ENCODE measurements at regions not wholly inside any gene's neighbourhood (a gene's known extent, or its start where the extent isn't known, plus 50 kb on each side); places are given as distances from the start of the nearest gene placed in this dataset.

DNA sequence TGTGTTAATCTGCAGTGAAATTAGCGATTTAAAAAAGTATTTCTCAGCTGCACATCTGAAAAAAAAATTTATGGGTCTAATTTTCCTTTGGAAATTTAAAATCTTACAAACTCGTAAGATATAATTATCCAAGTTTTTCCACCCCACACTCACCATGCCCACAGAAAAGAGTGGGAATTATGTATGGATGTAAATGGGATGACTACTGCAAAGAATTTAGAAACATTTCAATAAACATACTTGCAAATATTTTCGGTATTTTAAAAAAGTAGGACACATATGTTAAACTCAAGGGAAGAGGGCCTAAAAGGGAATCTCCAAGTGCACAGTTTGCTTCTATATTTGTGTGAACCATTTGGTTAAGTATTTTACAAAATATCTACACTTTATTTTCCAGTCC lies 1039.9 kb upstream of the POU3F3 start:
- no peak for DNase-seq

DNA sequence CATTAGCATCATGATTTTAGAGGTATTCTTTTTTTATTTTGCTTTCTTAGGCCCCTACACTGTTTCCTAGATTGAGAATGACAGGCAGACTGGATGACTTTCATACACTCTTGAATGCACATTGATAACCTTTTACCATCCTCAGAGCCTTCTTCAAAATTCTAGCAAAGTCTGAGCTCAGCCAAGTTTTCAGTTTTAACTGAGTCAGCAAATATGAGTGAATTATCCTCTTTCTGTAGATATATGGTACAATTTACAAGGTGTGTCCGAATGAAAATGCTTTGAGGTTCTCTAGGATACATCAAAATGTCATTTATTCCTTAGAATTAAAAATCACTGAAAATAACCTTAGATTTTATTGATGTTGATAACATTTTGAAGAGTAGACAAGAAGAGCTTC lies 1038.2 kb upstream of the POU3F3 start:
- DNase-seq = no peak

DNA sequence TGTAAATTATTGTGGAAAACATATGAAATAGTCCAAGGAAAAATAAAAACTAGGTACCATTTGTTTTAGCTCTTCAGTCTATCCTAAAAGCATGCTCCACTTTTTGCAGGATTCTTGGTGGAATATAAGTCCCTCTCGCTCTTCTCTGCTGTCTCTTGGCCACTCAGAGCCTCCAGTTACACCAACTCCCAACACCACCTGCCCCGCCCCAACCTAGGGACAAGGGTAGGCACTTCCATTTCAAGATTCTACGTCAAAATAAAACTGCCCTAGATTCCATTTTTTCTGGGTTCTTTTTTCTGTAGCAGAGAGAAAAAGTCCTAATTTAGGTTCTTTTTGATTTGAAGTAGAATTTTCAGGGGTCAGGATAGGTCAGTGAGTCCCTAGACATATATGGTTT lies 1036.2 kb upstream of the POU3F3 start:
- no peak for DNase-seq

DNA sequence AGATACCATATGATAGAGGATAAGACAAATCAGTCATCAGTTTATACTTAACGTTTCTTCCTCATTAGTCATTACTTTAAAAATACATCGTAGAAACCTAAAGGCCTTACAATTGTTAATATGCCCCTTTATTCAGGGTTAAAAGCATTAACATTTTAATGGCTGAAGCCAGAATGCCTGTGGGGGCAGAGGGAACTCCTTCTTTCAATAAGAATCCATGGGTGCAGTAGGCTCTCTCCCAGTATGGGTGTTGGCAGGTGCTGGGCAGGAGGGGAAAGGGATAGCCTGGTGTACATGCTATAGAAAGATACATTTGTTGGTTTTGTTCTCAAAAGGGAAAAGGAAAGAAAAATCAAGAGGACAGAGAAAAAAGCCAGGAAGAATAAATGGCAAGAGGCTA lies 1035.7 kb upstream of the POU3F3 start:
- no peak for DNase-seq

DNA sequence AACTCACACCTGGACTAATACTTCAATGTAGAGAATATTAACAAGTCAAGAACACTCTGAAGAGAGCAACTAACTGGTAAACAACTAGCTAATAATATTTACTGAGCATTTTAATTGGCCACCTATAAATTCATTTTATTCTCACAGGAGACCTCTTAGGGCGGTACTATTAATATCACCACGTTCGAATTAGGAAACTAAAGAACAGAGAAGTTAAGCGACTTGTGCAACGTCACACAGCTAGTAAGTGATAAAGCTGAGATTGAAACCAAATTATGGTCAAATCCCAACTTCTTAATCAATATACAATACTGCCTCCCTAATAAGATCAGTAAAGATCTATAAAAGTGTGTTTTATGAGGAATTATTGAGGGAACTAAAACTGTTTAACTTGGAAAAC lies 1034.3 kb upstream of the POU3F3 start:
- no peak for DNase-seq

DNA sequence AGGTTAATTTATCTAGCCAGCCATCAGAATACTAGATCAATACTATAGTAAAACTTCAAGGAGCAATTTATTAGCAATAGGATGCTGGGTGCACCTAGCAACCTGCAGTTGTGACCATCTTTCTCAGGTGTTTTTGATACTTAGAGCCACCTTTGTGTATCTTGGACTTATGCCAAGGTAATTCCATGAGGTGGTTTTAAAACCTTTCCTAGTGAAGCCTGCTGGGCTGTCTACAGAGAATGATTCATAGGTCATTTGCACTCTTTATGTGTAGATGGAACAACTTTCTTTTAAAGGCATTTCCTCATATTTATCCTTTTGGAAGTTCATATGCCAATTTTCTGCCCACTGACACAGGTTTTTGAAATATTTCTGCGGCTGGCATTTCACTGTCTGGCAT lies 1030.1 kb upstream of the POU3F3 start:
- no peak for DNase-seq

DNA sequence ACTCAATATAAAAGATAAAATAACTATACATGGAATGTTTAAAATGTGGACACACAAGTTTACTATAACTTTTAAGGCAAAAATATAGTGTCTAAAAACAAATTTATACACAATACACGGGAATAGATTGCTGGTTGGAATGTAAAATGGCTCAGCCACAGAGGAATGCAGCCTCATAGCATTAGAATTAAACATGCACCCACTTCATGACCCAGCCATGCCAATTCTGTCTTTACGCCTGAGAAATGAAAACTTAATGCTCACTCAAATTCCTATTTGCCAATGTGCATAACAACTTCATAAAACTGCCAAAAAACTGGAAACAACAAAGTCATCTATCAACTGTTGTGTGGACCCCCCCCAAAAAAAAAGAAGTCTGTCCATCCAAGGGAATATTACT lies 1006.6 kb upstream of the POU3F3 start:
- DNase-seq = no peak

DNA sequence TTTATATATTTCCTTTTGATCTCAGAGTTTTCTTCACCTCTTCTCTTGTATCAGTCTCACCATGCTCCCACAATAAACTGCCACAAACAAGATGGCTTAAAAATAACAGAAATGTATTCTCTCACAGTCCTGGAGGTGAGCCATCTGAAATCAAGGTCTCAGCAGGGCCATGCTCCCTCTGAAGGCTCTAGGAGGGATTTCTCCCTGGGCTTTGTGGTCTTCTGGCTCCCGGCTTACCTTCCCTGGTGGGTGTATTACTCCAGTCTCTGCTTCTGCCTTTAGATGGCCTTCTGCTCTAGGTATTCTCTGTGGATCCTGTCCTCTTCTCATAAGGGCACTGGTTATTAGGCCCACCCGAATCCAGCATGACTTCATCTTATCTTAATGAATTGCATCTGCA lies 994.7 kb upstream of the POU3F3 start:
- DNase-seq = no peak

DNA sequence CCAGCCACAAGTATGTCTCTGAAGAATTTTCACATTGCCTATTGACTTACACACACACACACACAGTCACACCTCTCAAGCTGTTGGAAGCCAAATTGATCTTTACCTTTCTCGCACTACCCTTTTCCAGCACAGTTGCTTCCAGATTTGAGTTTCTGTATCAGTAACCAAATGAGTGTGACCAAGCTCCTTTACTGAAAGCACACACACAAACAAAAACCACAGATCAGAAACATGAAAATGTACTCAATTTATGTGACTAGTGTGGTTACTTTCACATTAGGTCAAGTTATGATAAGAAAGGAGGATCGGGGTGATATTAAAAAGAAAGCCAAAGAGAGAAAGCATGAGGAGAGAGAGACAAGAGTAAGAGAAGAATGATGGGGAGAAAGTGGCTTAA lies 993.9 kb upstream of the POU3F3 start:
- no peak for DNase-seq

DNA sequence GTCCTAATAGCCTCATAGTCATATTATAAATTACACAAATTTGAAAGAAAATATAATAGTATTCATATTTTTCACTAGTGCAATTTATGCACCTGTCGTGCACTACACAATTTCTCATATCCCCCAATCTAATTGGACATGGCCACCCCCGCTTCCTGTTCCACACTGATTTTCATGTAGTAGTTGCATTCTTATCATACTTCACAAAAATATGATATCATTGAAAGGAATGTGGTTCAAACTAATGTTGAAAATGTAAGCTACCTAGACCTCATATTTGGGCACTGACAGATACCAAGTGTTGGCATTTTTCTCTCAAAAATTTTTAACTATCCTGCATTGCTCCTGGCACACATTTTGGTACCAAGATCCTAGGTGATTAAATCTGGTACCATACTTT lies 985.5 kb upstream of the POU3F3 start:
- no peak for DNase-seq

DNA sequence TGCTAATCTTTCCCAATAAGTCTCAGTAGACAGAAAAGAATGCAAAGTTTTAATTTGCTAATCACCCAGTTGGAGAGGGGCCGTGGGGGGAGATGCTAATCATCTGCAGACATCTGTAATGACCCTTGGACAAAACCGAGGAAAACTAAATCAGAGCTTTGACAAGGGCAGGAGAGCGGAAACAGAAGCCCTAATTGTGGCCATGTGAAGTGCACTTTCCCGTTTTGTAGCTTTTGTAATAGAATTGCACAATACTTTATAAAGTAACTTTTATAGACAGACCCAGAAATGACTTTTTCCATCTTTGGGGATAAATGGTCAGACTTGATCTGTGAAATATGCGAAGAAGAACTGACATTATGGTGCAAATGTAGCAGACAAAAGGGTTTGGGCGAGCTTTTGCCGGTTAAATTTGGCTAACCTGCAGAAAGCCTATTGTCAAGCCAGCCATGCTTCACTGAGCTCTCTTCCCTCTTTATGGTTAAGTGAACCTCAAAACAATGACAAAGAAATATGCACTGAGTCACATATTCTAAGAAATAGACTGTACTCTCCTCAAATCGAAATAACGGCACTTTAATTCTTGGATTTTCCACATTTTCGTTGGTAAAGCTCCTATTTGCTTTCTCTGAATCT lies 980.1 kb upstream of the POU3F3 start:
- DNase-seq = no peak

DNA sequence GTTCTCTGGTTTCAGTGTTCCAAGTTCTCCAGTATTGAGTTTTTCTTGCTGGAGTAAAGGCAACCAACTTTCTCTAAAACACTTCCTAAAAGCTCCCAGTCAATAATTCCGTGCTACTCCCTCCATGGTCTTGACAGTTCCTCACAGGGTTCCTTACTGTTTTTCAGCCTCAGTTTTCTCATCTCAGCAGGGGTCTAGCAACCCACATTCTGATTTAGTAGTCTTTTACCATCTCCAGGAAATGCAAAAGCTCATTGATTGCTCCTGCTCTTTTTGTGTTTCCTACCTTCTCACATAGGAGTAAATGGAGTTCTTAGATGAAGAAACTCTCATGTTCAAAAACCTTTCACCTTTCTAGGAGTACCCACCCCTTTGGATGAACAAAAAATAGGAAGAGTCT lies 978.8 kb upstream of the POU3F3 start:
- no peak for DNase-seq

DNA sequence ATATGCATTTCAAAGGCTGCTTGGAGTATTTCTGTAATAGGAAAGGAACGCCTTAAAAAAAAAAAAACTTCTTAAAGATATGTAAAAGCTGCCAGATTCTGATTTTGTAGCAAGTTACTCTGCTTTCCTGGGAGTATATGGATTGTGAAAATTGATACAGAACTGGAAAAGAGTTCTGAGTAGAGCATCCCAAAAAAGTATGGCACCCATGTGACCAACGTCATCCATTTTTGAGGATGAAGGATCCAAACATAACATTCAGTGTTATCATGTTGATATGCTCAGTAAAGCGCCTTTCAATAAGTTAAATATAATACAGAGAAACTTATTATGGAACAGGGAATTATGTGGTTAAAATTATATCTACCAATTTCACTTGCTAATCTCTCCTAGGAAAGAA lies 978.4 kb upstream of the POU3F3 start:
- no peak for DNase-seq

DNA sequence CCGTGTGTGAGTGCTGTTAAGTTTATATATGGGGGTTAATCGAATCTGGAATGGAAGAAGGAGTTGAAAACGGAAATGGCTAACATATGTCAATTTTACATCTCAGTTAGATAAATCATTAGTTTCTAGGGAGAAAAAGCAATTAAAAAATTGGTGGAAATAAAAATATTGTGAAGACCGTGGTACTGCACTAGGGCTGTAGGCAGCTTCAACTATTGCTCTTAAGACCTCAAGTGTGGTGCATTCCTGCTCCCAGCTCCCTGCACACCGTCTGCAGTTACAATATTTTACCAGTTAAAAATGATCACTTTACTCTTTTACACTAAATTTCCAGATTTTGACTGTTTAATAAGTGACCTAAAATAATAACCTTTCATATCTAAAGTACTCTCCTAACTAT lies 977.3 kb upstream of the POU3F3 start:
- no peak for DNase-seq

DNA sequence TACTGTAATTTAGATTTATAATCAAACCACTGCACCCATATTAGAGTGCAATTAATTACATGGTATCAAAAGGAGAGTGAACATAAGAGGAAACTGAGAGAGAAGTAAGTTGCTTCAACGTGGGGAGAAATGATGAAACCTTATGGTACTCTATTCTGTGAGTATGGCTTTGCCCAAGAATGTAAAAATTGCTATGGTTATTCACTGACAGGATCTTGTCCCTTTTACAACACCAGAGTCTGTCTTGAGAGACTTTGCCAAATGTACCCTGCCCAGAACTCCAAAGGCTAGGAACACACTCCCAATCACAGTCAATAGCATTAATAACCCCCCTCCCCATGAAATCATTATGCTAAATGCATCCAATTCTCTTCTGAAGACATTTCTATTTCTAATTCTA lies 974.8 kb upstream of the POU3F3 start:
- no peak for DNase-seq

DNA sequence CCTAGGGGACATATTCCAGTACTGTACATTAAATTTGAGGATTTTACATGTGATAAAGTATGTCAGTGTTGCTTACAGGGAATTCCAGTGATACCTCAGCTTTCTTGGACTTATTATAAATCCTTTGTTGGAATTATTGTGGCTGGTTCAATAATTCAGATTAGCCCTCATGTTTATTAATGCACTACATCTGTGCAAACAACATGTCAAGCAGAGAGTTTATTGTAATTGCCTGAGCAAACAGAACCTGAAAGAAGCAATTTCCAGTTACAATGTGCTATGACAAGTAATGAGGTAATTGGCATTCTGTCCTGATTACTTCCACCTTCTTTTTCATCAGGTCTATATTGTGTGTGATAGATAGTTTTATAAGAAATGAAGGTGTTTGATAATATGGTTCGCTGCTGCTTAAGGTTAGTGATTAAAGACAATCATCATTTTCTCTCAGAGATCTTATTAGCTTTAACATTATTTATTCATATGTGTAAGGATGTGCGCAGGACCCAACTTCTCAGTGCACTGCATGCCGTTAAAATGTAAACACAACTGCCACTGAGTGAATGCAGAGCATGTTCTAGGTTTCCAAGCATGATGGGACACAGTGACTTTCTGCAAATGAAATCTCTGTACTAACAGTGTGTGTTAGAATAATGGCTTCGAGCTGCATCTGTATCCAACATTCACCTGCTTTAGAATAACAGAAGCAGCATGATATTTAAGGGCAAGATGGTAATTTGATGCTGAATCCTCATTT lies 973.7 kb upstream of the POU3F3 start:
- DNase-seq = no peak

DNA sequence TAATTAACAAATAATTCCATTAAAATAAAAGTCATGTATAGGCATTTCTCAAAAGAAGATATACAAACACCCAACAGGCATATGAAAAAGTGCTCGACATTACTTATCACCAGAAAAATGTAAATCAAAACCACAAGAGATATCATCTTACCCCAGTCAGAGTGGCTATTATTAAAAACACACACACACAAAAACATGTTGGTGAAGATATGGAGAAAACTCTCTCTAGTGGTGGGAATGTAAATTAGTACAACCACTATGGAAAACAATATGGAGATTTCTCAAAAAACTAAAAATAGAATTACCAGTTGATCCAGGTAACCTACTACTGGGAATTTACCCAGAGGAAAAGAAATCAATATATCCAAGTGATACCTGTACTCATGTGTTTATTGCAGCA lies 966.3 kb upstream of the POU3F3 start:
- DNase-seq = no peak

DNA sequence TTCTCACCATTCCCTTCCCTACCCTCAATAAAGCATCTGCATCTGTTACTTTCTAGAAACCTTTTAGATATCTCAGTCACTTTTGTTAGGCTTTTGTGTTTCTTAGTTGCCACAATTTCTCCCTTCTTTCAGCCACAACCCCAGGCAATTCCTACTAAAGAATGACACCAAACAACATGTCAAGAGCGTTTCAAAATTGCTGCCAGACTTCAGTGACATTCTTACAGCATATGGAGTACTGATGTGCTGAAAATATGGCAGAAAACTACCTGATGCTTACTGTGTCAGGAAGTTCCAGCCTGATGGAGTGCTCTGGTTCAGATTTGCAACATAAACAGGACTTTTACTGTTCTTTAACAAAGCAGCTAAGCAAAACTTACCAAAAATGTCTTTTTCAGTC lies 957.7 kb upstream of the POU3F3 start:
- no peak for DNase-seq

DNA sequence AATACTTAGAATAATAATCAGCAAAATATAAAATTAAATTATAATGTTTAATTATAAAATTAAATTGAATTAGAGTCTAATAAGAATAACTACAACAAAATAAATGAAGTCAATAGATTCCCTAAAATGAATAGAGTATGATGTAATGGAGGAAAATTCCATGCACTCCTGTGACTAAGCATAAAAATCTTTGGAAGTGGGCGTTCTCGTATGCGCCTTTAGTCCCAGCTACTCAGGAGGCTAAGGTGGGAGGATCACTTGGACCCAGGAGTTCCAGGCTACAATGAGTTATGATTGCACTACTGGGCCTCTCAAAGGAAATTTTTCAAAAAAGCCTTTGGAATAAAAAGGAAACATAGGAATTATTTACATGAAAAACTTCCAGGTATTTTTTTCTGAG lies 955.4 kb upstream of the POU3F3 start:
- DNase-seq = no peak

DNA sequence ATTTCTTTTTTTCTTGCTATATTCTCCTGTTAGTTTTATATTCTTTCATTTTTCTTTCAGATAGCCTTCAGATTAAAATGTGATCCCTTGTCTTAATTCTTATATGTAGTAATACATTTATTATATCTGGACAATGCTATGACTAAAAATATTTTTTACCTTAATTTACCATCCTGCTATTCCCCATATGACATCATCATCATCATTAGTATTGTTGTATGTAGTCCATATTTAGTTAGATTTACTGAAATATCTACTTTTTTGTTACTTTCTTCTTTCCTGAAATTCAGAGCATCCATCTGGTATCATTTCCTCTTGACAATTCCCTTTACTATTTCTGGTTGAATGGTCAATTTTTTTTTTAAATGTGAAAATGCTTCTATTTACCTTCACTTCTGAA lies 951.6 kb upstream of the POU3F3 start:
- DNase-seq = no peak

DNA sequence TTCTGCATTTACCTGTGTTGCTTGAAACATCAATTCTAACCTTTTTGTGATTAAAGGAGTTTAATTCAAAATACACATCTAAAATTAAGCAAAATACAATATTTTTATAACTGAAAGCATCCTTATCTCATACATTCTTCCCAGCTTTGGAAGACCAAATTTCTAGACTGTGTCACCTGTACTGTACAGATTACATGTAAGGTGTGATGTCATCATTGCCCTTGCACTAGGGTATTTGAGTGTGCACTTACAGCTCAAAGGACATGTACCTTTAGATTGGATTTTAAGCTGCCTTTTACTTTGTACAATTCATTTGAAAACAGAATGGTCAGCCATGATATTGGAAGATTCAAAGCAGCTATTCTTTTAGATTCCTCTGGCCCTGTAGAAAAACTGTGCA lies 932.8 kb upstream of the POU3F3 start:
- DNase-seq = no peak

DNA sequence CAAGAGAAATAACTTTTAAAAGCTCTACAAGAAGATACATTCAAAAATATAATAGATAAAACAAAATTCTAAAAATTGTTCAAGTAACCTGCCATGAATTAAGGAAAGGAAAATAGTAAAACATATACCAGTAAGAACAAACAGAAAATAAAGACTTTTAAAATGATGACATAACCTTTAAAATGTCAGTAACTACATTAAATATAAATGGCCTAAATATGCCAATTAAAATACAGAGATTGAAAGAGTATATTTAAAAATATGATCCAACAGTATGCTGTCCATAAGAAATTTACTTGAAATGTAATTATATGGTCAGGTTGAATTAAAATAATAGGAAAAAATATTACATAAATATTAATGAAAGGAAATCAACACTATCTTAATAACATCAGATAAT lies 911.7 kb upstream of the POU3F3 start:
- no peak for DNase-seq

DNA sequence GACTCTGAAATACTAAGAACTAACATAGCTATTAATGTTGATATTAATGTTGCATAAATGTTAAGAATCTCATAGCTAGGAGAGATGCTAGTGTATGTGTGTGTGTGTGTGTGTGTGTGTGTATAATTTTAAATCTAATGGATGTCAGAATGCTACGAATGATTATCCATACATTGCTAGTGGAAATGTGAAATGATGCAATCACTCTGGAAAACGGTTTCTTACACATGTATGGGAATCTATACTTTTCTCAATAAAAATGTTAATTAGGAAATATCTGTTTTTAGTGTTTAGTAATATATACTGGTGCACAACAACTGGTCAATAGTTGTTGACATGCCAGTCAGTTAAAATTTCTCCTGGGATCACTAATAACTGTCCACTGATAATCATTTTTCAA lies 908.8 kb upstream of the POU3F3 start:
- DNase-seq = no peak

DNA sequence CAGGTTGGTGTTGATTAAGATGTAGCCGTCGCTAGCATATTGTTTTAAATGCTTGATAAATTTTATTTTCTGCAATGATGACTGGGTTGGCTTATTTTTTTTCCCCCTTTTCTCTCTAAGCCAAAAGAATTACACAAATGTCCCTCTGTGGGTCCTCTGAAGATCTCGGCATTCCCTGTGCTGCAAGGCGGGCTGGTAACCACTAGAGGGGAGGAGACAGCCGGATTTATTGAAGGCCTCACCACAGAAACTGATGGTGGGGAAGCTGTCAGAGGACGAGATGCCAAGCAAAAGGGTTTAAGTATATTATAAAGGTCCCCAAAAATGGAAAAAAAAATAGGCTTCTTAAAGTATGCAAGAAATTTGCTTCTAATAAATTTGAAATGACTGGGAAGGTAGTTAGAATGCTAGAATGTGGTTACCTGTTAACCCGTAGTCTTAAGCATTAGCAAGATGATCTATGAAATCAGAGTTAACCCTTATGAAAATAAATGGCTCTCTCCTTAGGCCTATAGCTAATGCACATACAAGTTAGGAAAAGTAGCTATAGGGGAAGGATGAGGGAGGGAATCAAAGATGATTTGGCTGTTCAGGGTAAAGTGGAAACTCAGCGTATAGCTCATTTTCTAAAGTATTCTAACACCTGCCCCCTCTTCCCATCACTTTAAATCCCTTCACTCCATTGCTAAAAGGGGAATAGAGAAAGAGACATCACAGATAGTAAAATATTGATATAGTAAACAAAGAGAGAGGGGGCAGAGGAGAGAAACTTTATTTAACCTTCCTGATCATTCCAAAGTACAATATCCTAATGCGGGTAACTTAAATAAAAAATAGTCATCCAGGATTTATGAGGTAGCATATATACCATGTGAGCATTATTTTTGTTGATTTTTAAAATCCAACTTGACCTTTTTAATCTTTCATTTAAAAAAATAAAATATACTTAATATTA lies 894.5 kb upstream of the POU3F3 start:
- peak; percentile 47 to 79 for DNase-seq

All from Kasumi-1 (cell line).